SK-N-SH (cell line): ENCODE measurements at regions not wholly inside any gene's neighbourhood (a gene's known extent, or its start where the extent isn't known, plus 50 kb on each side); places are given as distances from the start of the nearest gene placed in this dataset.

ENCODE experiments used
- CTCF ChIA-PET: fragments of 300-600, 350-600 bp; formaldehyde crosslinking; extraction: SDS; loops from one replicate; lab custom pipeline; 2021; lab: Yijun Ruan, JAX
- POLR2A ChIA-PET: fragments of 350-600 bp; sonication (Branson Sonifier 250); formaldehyde crosslinking; extraction: SDS; loops from one replicate; lab custom pipeline; 2020; ENCODE audit warnings: antibody characterized with exemption, inconsistent platforms; lab: Yijun Ruan, JAX
- DNase-seq: peaks from one replicate; pipeline ENCODE4 v3.0.0; 2012
- H2AFZ ChIP-seq: fragments of 200-600 bp; sonication (generic); 2 replicates; pipeline ENCODE4 v1.8.1; 2016; ENCODE audit warnings: antibody characterized with exemption, mild to moderate bottlenecking, low read depth
- H3F3A ChIP-seq: fragments of 200-600 bp; sonication (generic); replicated peaks from 2 replicates; pipeline ENCODE3; 2016; ENCODE audit warnings: antibody characterized with exemption, mild to moderate bottlenecking; ENCODE audit not compliant: insufficient read depth
- H3K27ac ChIP-seq, 2 experiments: fragments of 200-500 bp in 1 of 2; fragments of 200-600 bp in 1 of 2; sonication (Bioruptor generic) in 1 of 2; sonication (generic), shearing (Covaris generic) in 1 of 2; 2 replicates each; pipeline versions ENCODE4 v1.5.1 to v1.6.1; 2014 to 2016; ENCODE audit warnings: low read depth in 2 of 2, inconsistent platforms in 1 of 2, low read length in 1 of 2, mild to moderate bottlenecking in 1 of 2, mixed read lengths in 1 of 2
- H3K27me3 ChIP-seq: fragments of 200-600 bp; sonication (generic), shearing (Covaris generic); 2 replicates; pipeline ENCODE4 v1.6.1; 2016; ENCODE audit warnings: mixed run types; ENCODE audit not compliant: insufficient read depth
- H3K36me3 ChIP-seq, 2 experiments: fragments of 200-500 bp in 1 of 2; fragments of 200-600 bp in 1 of 2; sonication (Bioruptor generic) in 1 of 2; sonication (generic) in 1 of 2; replicated peaks in 1 of 2; 2 replicates each; pipeline versions ENCODE3 to v1.5.1; 2014 to 2016; ENCODE audit warnings: low read length in 1 of 2, mild to moderate bottlenecking in 1 of 2; ENCODE audit not compliant: insufficient read depth in 2 of 2, control insufficient read depth in 1 of 2
- H3K4me1 ChIP-seq, 2 experiments: fragments of 200-500 bp in 1 of 2; fragments of 200-600 bp in 1 of 2; sonication (Bioruptor generic) in 1 of 2; sonication (generic), shearing (Covaris generic) in 1 of 2; 2 replicates each; pipeline versions ENCODE4 v1.5.1 to v1.6.1; 2014 to 2016; ENCODE audit warnings: low read depth in 1 of 2, low read length in 1 of 2, mixed run types in 1 of 2; ENCODE audit not compliant: insufficient read depth in 2 of 2, control insufficient read depth in 1 of 2
- H3K4me2 ChIP-seq: fragments of 200-600 bp; sonication (generic), shearing (Covaris generic); 2 replicates; pipeline ENCODE4 v1.6.1; 2017; ENCODE audit warnings: mixed run types
- H3K4me3 ChIP-seq, 2 experiments: fragments of 200-500 bp in 1 of 2; fragments of 200-600 bp in 1 of 2; sonication (Bioruptor generic) in 1 of 2; sonication (generic), shearing (Covaris generic) in 1 of 2; 2 replicates each; pipeline versions ENCODE4 v1.5.1 to v1.8.1; 2014 to 2016; ENCODE audit warnings: low read depth in 2 of 2, inconsistent platforms in 1 of 2, low read length in 1 of 2, mild to moderate bottlenecking in 1 of 2, mixed read lengths in 1 of 2, moderate library complexity in 1 of 2
- H3K79me2 ChIP-seq: fragments of 200-600 bp; sonication (generic); 2 replicates; pipeline ENCODE4 v1.8.1; 2017; ENCODE audit warnings: mild to moderate bottlenecking; ENCODE audit not compliant: insufficient read depth
- H3K9ac ChIP-seq: fragments of 200-600 bp; sonication (generic); 2 replicates; pipeline ENCODE4 v1.6.1; 2017; ENCODE audit warnings: mixed run types
- H3K9me2 ChIP-seq: fragments of 200-600 bp; sonication (generic); 2 replicates; pipeline ENCODE4 v1.6.1; 2017; ENCODE audit warnings: mixed run types
- H3K9me3 ChIP-seq: fragments of 200-600 bp; sonication (generic); 2 replicates; pipeline ENCODE4 v1.6.1; 2017; ENCODE audit warnings: mixed run types, mild to moderate bottlenecking, moderate library complexity
- H4K20me1 ChIP-seq: fragments of 200-600 bp; sonication (generic); 2 replicates; pipeline ENCODE4 v1.6.1; 2017; ENCODE audit warnings: mild to moderate bottlenecking, mixed run types; ENCODE audit not compliant: insufficient read depth
- CTCF ChIP-seq: fragments of 200-600 bp; sonication (generic); IDR thresholded peaks from 2 replicates; pipeline ENCODE4 v1.6.1; 2017; ENCODE audit warnings: antibody characterized with exemption, mild to moderate bottlenecking, moderate library complexity
- ELF1 ChIP-seq: IDR thresholded peaks from 2 replicates; pipeline ENCODE4 v1.4.0; 2012
- EP300 ChIP-seq, 2 experiments: IDR thresholded peaks; 2 replicates each; pipeline versions ENCODE4 v1.4.0 to v1.6.1; 2012; ENCODE audit warnings: borderline replicate concordance in 1 of 2, low read depth in 1 of 2, low read length in 1 of 2
- FOSL2 ChIP-seq: IDR thresholded peaks from 2 replicates; pipeline ENCODE4 v1.4.0; 2012; ENCODE audit warnings: low read depth, mild to moderate bottlenecking, moderate library complexity, borderline replicate concordance
- GABPA ChIP-seq: IDR thresholded peaks from 2 replicates; pipeline ENCODE4 v1.4.0; 2012; ENCODE audit warnings: low read depth, mild to moderate bottlenecking
- GATA2 ChIP-seq: sonication (generic); formaldehyde crosslinking; IDR thresholded peaks from 2 replicates; pipeline ENCODE4 v1.5.0; 2020; ENCODE audit warnings: mild to moderate bottlenecking, missing genetic modification reagents
- JUND ChIP-seq: IDR thresholded peaks from 2 replicates; pipeline ENCODE4 v1.4.0; 2012
- MAX ChIP-seq: IDR thresholded peaks from 2 replicates; pipeline ENCODE4 v1.4.0; 2012; ENCODE audit warnings: low read depth
- MEF2A ChIP-seq: IDR thresholded peaks from 2 replicates; pipeline ENCODE4 v1.4.0; 2012; ENCODE audit warnings: low read depth, borderline replicate concordance
- NFIC ChIP-seq: IDR thresholded peaks from 2 replicates; pipeline ENCODE4 v1.4.0; 2012; ENCODE audit warnings: borderline replicate concordance
- PBX3 ChIP-seq: IDR thresholded peaks from 2 replicates; pipeline ENCODE4; 2012
- TCF12 ChIP-seq: IDR thresholded peaks from 2 replicates; pipeline ENCODE4 v1.4.0; 2012
- WGBS: methylation state at CpG from one replicate; pipeline ENCODE4 v1.1.6; 2017; ENCODE audit warnings: low lambda C conversion rate; 5-methylcytosine and 5-hydroxymethylcytosine counted together
- TF ChIP-seq, protein P1 (sequence below): fragments of 150-350 bp; IDR thresholded peaks from 2 replicates; pipeline ENCODE4 v1.6.1; 2017; ENCODE audit warnings: antibody characterized with exemption, low read length, low read depth, borderline replicate concordance
- TF ChIP-seq, protein P2 (sequence below): IDR thresholded peaks from 2 replicates; pipeline ENCODE4 v1.4.0; 2012; ENCODE audit warnings: low read depth, borderline replicate concordance

- H4K20me1 ChIP-seq, result no peaks in the 10 kb centered on the region
- H3F3A ChIP-seq, result peaks cover 18% of the 10 kb centered on the region
- H3K9me3 ChIP-seq, result no peaks in the 10 kb centered on the region
- ChIA-PET POLR2A (interaction anchor here (0.7 kb wide), 1 partner anchor 560 kb away, joined by 4 read pairs; no protein-coding TSS in a partner anchor), CTCF (interaction anchor here (1.9 to 31.9 kb wide), 4 partner anchors 10 to 510 kb away, joined by 4 to 1047 read pairs (median 84); partner anchors contain the start of genes HOXD8 and HOXD9)
- 29% methylated on average over 4 of the region's 4 CpGs for WGBS
- H3K27me3 ChIP-seq, result no peaks in the 10 kb centered on the region
- H3K4me3 ChIP-seq, result no peak overlapping the region
- peak overlapping the region in 1 of 2 experiments; percentile 64; a peak in 2 of 4 replicates for H3K27ac ChIP-seq
- DNase-seq, result no peak
- peaks cover 19 to 26% of the 10 kb centered on the region in 2 experiments; a peak in 3 of 4 replicates for H3K4me1 ChIP-seq
- no peaks in the 10 kb centered on the region for H3K79me2 ChIP-seq
- H3K9me2 ChIP-seq, result no peaks in the 10 kb centered on the region
- no peak overlapping the region for H3K4me2 ChIP-seq
- no peaks in the 10 kb centered on the region for H3K36me3 ChIP-seq
- 0 out of 2 replicates have a peak overlapping the region, but pooled peaks have one; percentile 12 for H2AFZ ChIP-seq
- no peak overlapping the region for H3K9ac ChIP-seq
- TF ChIP-seq FOSL2, result peak; percentile 87
- 0 out of 2 replicates have a peak, but pooled peaks have one; percentile 48 for TF ChIP-seq MAX
- no peak for TF ChIP-seq GABPA
- no peak for TF ChIP-seq GATA2 (CRISPR knock-in tag)
- TF ChIP-seq EP300 (IDR thresholded peaks at IDR 0.05; ENCODE audit: borderline replicate concordance in 1 of 2, low read depth in 1 of 2, low read length in 1 of 2), result peak in 1 of 2 experiments; percentile 59; a peak in 2 of 4 replicates
- TF ChIP-seq, protein P1, sequence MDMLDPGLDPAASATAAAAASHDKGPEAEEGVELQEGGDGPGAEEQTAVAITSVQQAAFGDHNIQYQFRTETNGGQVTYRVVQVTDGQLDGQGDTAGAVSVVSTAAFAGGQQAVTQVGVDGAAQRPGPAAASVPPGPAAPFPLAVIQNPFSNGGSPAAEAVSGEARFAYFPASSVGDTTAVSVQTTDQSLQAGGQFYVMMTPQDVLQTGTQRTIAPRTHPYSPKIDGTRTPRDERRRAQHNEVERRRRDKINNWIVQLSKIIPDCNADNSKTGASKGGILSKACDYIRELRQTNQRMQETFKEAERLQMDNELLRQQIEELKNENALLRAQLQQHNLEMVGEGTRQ, result no peak
- no peak for TF ChIP-seq ELF1
- TF ChIP-seq JUND, result peak; percentile 78
- TF ChIP-seq NFIC, result no peak
- TF ChIP-seq PBX3, result 0 out of 2 replicates have a peak, but pooled peaks have one; percentile 21
- peak; percentile 65 for TF ChIP-seq TCF12
- TF ChIP-seq, protein P2, sequence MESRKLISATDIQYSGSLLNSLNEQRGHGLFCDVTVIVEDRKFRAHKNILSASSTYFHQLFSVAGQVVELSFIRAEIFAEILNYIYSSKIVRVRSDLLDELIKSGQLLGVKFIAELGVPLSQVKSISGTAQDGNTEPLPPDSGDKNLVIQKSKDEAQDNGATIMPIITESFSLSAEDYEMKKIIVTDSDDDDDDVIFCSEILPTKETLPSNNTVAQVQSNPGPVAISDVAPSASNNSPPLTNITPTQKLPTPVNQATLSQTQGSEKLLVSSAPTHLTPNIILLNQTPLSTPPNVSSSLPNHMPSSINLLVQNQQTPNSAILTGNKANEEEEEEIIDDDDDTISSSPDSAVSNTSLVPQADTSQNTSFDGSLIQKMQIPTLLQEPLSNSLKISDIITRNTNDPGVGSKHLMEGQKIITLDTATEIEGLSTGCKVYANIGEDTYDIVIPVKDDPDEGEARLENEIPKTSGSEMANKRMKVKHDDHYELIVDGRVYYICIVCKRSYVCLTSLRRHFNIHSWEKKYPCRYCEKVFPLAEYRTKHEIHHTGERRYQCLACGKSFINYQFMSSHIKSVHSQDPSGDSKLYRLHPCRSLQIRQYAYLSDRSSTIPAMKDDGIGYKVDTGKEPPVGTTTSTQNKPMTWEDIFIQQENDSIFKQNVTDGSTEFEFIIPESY, result no peak
- TF ChIP-seq MEF2A, result no peak
Measured at GRCh38 chr2:176642074-176642473, 372.8 kb downstream of the MTX2 start.

DNA sequence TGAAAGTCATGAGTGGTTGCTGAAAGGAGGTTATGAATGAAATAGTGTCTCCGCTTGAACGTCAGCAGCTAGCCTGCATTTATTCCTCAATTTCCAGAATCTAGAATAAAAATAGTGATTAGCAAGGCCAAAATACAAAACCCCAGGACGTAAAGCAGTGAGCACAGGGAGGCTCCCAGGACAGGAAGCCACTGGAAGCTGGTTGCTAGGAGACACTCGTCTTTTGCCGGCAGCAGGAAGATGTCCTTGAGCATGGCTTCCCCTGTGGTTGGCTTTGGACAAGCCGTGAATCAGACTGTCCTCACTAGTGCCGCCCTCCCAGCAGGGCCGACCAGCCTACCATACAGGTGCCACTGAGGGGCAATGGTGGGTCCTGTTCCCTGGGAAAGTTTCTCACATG lies 374.4 kb downstream of the MTX2 start:
- no peaks in the 10 kb centered on the region for H3K79me2 ChIP-seq
- H3K9me2 ChIP-seq, result no peaks in the 10 kb centered on the region
- H3F3A ChIP-seq, result peaks cover 15% of the 10 kb centered on the region
- ChIA-PET CTCF (interaction anchor here (1.1 to 31.9 kb wide), 8 partner anchors 9 to 690 kb away, joined by 3 to 1047 read pairs (median 10); partner anchors contain the start of genes HOXD10, HOXD8 and HOXD9), POLR2A (interaction anchor here (0.6 kb wide), 2 partner anchors 353 to 504 kb away, joined by 3 to 5 read pairs; no protein-coding TSS in a partner anchor)
- H3K4me2 ChIP-seq, result peak overlapping the region; percentile 45
- TF ChIP-seq CTCF (0 out of 2 replicates have a peak, but pooled peaks have one; percentile 7), MAX (no peak)
- H3K36me3 ChIP-seq, result no peaks in the 10 kb centered on the region
- 26% methylated on average over 8 of the region's 8 CpGs for WGBS
- no peak overlapping the region for H3K9ac ChIP-seq
- no peaks in the 10 kb centered on the region for H4K20me1 ChIP-seq
- DNase-seq, result peak; percentile 62
- H3K9me3 ChIP-seq, result no peaks in the 10 kb centered on the region
- H2AFZ ChIP-seq, result peak overlapping the region; percentile 90
- H3K4me3 ChIP-seq, result no peak overlapping the region
- peak overlapping the region in 1 of 2 experiments; percentile 29; a peak in 2 of 4 replicates for H3K27ac ChIP-seq
- H3K27me3 ChIP-seq, result no peaks in the 10 kb centered on the region
- peaks cover 15 to 26% of the 10 kb centered on the region in 2 experiments; a peak in 3 of 4 replicates for H3K4me1 ChIP-seq
